GM19467 (cell line): ENCODE measurements at regions not wholly inside any gene's neighbourhood (a gene's known extent, or its start where the extent isn't known, plus 50 kb on each side); places are given as distances from the start of the nearest gene placed in this dataset.
"Not testable (repeated sequence)": the region's sequence is repeated elsewhere in the genome, so short reads cannot be mapped to it uniquely, and the experiment has no call there.

ENCODE experiments used
- ATAC-seq: cut with Tn5 transposase; IDR thresholded peaks from one replicate; pipeline ENCODE4 v1.9.1; 2021; ENCODE audit warnings: mild to moderate bottlenecking, moderate library complexity; ENCODE audit not compliant: unreplicated experiment

DNA sequence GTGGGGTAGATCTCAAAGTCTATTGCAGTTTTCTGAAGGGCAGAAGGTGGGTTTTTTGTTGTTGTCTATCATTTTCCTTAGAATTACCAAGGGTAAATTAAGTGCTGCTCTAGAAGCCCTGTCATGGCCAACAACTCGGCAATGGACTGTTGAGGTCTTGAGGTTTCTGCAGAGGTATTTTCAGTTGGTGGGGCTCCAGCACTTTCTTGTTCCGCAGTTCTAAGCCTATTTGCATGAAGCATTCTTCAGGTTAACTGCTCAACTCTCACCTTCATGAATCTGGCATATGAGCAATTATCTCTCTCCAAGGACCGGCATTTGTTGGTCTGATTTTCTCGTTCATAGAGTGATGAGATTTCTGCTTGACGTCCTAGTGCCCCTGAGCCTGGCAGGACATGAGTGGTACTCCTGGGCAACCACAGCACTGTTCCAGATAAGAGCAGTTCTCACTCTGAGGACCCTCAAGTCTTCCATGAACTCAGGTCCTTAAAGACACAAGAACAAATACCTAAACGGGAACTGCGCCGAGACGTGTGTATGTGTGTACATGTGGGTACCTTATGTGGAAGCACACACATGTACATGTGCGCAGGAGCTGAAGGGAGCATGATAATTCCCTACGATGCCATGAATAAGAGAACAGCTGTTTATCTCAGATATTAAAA, 544.5 kb downstream of the CSNK1G3 start:
- ATAC-seq: peak; percentile 60

- ATAC-seq: no peak
These were observed 543.8 kb downstream of the CSNK1G3 start for GRCh38 chr5:124055751-124056150.

DNA sequence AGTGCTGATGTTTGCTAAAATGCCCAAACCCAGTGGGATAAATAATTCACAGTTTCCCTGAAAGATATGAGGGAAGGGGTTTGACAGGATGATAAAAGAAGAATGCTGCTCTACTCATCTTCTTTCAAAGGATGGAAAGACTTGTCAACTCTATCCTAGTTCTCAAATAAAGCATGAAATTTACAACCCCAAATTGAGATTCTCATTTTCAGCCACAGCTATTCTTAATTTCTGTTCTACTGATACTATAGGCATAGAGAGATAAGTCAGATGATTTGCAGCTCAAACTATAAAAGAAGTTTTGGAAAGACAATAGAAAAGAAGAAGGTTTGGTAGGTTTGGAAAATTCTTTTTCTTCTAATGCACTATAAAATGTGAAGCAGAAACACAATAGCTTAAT, 542.6 kb downstream of the CSNK1G3 start:
- ATAC-seq: no peak

GRCh38 chr5:124053340-124053739, 541.4 kb downstream of the CSNK1G3 start:
- no peak for ATAC-seq

GRCh38 chr5:124052201-124052600, 540.2 kb downstream of the CSNK1G3 start:
- no peak for ATAC-seq

GRCh38 chr5:124050120-124050770, 538.3 kb downstream of the CSNK1G3 start:
- ATAC-seq: no peak

- no peak for ATAC-seq
These were observed 533.4 kb downstream of the CSNK1G3 start for GRCh38 chr5:124045412-124045811.

GRCh38 chr5:124044613-124045012, 532.6 kb downstream of the CSNK1G3 start:
- ATAC-seq: no peak

GRCh38 chr5:124043456-124043855, 531.5 kb downstream of the CSNK1G3 start:
- ATAC-seq: no peak

- no peak for ATAC-seq
These were observed 528.8 kb downstream of the CSNK1G3 start for GRCh38 chr5:124040799-124041198.

- no peak for ATAC-seq
These were observed 527.4 kb downstream of the CSNK1G3 start for GRCh38 chr5:124039410-124039809.

DNA sequence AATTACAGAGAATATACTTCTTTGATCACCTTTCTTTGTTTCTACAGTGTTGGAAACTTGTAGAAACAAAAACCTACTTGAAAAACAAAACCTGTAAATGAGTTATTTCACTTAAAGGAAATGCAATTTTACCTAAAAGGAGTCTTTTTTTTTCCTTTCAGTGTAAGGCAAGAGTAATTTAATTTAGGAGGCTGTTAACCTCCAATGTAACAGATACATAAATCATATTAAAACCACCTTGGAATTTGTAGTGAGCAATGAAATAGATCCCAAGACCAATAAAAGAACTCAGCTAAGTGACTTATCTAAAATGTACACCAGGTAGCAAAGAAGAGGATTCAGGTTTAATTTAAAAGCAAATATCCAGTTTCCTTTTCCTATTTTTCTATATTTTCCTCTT, 524.8 kb downstream of the CSNK1G3 start:
- ATAC-seq: no peak

DNA sequence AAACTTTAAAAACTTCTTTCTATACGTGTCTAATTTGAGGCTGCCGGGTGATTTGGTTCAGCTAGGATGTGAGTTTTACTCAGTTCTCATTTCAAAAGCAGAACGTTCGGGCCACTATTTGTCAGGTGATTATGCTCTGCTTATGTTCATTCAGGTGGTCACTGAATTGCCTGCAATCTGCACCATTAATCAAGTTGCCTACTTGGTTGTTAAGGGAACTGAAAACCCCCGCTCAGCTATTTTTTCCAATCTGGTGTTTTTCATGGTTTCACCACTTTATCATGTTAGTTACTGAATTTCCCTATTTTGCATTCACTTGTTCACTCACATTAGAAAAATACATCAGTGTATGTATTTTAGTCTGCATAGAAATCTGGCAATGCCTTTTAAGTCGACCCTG, 523.0 kb downstream of the CSNK1G3 start:
- ATAC-seq: peak; percentile 91

DNA sequence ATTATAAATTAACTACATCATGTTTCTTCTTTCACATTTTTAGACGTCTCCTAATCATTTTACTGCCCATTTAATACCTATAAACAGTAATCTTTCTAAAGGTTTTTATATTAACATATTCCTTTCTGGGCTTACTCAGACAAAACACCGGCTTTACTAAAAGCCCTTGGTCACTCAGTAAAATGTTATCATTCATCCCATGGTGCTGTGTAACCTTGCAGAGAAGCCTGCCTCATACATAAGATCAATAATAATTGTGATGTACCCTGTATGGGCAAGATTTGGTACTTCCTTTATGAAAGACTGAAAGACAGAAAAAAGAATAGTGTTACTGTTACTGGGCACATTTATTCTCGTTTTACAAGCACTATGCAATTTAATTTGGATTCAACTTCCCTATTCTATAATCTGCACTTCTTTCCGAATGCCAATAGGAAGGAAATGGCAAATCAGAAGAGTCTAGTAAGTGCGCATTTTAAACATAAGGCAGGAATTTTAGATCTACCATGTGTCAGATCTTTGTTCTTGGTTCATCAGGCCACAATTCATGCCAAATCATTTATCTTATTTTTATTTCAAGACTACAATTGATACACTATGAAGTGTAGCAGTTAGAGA, 522.2 kb downstream of the CSNK1G3 start:
- ATAC-seq: no peak

- ATAC-seq: no peak
These were observed 518.1 kb downstream of the CSNK1G3 start for GRCh38 chr5:124030043-124030491.

GRCh38 chr5:124027441-124027840, 515.5 kb downstream of the CSNK1G3 start:
- ATAC-seq: no peak

DNA sequence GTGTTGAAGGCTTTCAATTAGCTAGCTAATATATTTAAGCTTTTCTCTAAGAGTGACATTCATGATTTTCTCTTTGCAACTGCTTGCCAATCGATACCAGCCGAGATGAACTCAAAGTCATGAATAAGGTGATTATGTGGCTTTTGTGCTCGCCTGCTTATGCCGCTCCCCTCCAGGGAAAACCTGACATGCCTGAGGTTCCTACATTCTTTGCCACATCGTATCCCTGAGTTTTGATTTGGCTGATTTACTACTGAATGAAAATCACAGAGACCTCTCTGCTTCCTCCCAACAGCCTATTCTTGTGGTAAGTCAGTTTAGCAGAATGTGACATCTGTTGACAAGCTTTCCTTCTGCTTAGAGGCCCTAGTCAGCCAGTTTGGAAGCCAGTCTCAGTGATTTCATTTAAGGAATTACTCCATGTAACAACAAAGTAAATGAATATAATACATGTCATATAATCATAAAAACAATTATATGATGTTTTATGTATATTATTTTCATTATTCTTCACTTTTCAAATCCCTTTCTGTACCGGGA, 513.4 kb downstream of the CSNK1G3 start:
- no peak for ATAC-seq

- ATAC-seq: no peak
These were observed 511.0 kb downstream of the CSNK1G3 start for GRCh38 chr5:124022966-124023365.

DNA sequence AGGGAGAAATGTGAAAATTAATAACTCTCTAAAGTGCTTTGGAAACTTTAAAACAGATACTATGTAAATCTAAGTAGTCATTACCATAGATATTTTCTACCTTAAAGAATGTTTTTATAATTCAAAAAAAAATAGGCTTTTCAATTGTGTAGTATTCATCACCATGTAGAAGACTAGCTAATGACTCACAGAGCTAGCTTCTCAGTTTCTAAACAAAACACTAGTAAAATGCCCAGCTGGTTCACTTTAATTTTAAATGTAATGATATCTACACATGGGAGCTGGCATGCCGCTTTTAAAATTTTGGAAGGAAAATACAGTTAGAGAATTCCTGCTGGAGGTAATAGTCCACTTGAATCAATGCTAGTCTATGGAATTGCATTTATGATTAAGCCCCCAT, 509.8 kb downstream of the CSNK1G3 start:
- no peak for ATAC-seq

DNA sequence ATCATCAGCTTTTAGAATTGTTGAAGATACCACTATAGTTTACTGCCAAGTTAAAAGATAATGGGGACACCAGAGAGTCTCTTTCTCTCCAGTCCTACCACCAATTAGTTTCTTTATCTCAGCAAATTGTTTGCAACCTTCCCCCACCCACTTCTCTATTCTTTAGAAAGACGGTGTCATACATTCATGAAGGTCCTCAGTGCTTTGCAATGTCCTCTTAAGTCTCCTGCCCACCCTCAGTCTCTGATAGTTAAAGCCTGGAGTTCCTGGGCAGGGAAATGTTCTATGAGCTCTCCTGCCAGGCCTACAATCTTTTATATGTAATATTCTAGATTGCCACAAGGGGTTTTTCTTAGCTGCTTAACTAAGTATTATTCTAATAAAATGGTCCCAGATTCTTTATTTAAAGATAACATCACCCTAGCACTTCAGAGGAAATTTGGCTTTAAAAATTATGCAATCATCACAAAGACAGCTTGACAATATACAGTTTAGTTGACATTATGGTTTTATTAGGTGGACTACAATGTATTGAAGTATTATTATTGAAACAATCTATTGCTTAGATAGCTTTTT, 509.2 kb downstream of the CSNK1G3 start:
- no peak for ATAC-seq

DNA sequence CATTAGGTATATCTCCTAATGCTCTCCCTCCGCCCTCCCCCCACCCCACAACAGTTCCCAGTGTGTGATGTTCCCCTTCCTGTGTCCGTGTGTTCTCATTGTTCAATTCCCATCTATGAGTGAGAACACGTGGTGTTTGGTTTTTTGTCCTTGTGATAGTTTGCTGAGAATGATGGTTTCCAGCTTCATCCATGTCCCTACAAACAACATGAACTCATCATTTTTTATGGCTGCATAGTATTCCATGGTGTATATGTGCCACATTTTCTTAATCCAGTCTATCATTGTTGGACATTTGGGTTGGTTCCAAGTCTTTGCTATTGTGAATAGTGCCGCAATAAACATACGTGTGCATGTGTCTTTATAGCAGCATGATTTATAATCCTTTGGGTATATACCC, 505.3 kb downstream of the CSNK1G3 start:
- ATAC-seq: not testable (repeated sequence)
